NCI-H524 treated with DMSO at 0.1 percent for 48 hours (cell line): ENCODE measurements at regions not wholly inside any gene's neighbourhood (a gene's known extent, or its start where the extent isn't known, plus 50 kb on each side); places are given as distances from the start of the nearest gene placed in this dataset.

ENCODE experiments used
- DNase-seq: peaks from one replicate; lab custom pipeline; 2025; lab: John Stamatoyannopoulos, UW

GRCh38 chr12:75564398-75564797 is 53.0 kb upstream of the KRR1 start:
- no peak for DNase-seq

- no peak for DNase-seq
Measured at GRCh38 chr12:75563351-75563750, 51.9 kb upstream of the KRR1 start.

GRCh38 chr12:75561921-75562320 is 50.5 kb upstream of the KRR1 start:
- DNase-seq, result no peak
